OCI-LY3 (cell line): ENCODE measurements at regions not wholly inside any gene's neighbourhood (a gene's known extent, or its start where the extent isn't known, plus 50 kb on each side); places are given as distances from the start of the nearest gene placed in this dataset.

Source experiments
- CTCF ChIP-seq: fragments of 200-600, 300-600 bp; sonication (generic); IDR thresholded peaks from 2 replicates; pipeline ENCODE4 v1.5.1; 2014; ENCODE audit warnings: antibody characterized with exemption, low read length, low read depth
- EZH2phosphoT487 ChIP-seq: fragments of 200-600 bp; shearing (Covaris generic); IDR thresholded peaks from 2 replicates; pipeline ENCODE4 v1.6.1; 2018; ENCODE audit warnings: antibody characterized with exemption, mixed run types, low read depth

GRCh38 chr12:125634813-125635212 is 569.6 kb downstream of the AACS start:
- TF ChIP-seq CTCF = no peak
- no peak for TF ChIP-seq EZH2phosphoT487
